ENCODE measurements at regions not wholly inside any gene's neighbourhood (a gene's known extent, or its start where the extent isn't known, plus 50 kb on each side); places are given as distances from the start of the nearest gene placed in this dataset.

DNA sequence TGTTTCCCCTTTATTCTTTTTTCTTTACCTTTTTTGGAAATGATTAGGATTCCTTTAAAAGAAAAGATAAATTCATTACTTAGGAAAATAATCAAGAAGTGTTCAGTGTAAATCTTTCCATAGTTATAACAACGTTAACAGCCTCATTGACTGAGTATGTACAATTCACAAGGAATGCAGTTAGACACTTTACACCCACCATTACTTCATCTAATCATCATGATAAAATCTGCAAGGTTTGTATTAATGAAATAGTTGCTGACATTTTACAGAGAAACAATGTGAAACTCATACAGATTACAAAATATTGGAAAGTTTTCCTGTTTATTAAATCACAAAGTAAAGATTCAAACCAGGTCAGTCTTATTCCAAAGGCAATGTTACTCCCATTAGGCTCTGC is 59.3 kb upstream of the NEGR1 start:
- TF ChIP-seq POLR2A (IDR thresholded peaks at IDR 0.05; ENCODE audit: low read length) (no peak), GATA1 (IDR thresholded peaks at IDR 0.05; ENCODE audit: low read depth, low read length) (no peak)

Data from erythroblast (primary cell).